Liver (tissue), 7 donors: ENCODE measurements at regions not wholly inside any gene's neighbourhood (a gene's known extent, or its start where the extent isn't known, plus 50 kb on each side); places are given as distances from the start of the nearest gene placed in this dataset.
"Not testable (repeated sequence)": the region's sequence is repeated elsewhere in the genome, so short reads cannot be mapped to it uniquely, and the experiment has no call there.

ENCODE experiments used
- DNase-seq: peaks from one replicate; pipeline ENCODE4 v3.0.0-alpha.2; 2017; ENCODE audit warnings: low spot score
- H3K27ac ChIP-seq, 2 donors: one replicate each; pipeline ENCODE4 v1.7.0; 2013; ENCODE audit warnings: inconsistent platforms in 2 of 2, low read length in 2 of 2, control low read depth in 1 of 2, low read depth in 1 of 2, mild to moderate bottlenecking in 1 of 2
- H3K27me3 ChIP-seq, 4 donors: one replicate each; pipeline versions ENCODE4 v1.6.1 to v1.7.0; 2013; ENCODE audit warnings: low read length in 3 of 4, inconsistent platforms in 1 of 4, mild to moderate bottlenecking in 1 of 4, moderate library complexity in 1 of 4; ENCODE audit not compliant: control insufficient read depth in 4 of 4, insufficient read depth in 4 of 4
- H3K36me3 ChIP-seq, 4 donors: one replicate each; pipeline versions ENCODE4 v1.6.1 to v1.7.0; 2013; ENCODE audit warnings: low read length in 3 of 4, mild to moderate bottlenecking in 3 of 4, low read depth in 1 of 4, moderate library complexity in 1 of 4; ENCODE audit not compliant: control insufficient read depth in 4 of 4, insufficient read depth in 3 of 4
- H3K4me1 ChIP-seq, 4 donors: one replicate each; pipeline versions ENCODE4 v1.6.1 to v1.7.0; 2013; ENCODE audit warnings: low read length in 3 of 4, mild to moderate bottlenecking in 3 of 4, moderate library complexity in 1 of 4; ENCODE audit not compliant: control insufficient read depth in 4 of 4, insufficient read depth in 4 of 4
- H3K4me3 ChIP-seq, 3 donors: one replicate each; pipeline versions ENCODE4 v1.6.1 to v1.7.0; 2013; ENCODE audit warnings: low read length in 3 of 3, control low read depth in 1 of 3, low read depth in 1 of 3, mild to moderate bottlenecking in 1 of 3
- H3K9ac ChIP-seq, 2 donors: one replicate each; pipeline ENCODE4 v1.7.0; 2013; ENCODE audit warnings: low read length in 2 of 2, mild to moderate bottlenecking in 2 of 2, moderate library complexity in 2 of 2, control low read depth in 1 of 2, low read depth in 1 of 2
- H3K9me3 ChIP-seq, 4 donors: one replicate each; pipeline versions ENCODE4 v1.6.1 to v1.7.0; 2013; ENCODE audit warnings: low read length in 3 of 4; ENCODE audit not compliant: control insufficient read depth in 4 of 4
- EGR1 ChIP-seq, 2 donors: IDR thresholded peaks; 2 replicates each; pipeline ENCODE4 v1.6.1; 2016 to 2018; ENCODE audit warnings: antibody characterized with exemption in 2 of 2, low read depth in 2 of 2
- FOXA1 ChIP-seq: IDR thresholded peaks from 2 replicates; pipeline ENCODE4 v1.6.1; 2016; ENCODE audit warnings: antibody characterized with exemption
- FOXA2 ChIP-seq: IDR thresholded peaks from 2 replicates; pipeline ENCODE4 v1.6.1; 2016; ENCODE audit warnings: antibody characterized with exemption
- GABPA ChIP-seq, 2 donors: IDR thresholded peaks in 1 of 2; conservative IDR thresholded peaks in 1 of 2; 2 replicates each; pipeline ENCODE4 v1.6.1; 2016; ENCODE audit warnings: antibody characterized with exemption in 2 of 2, mild to moderate bottlenecking in 1 of 2, moderate library complexity in 1 of 2
- HNF4G ChIP-seq: IDR thresholded peaks from 2 replicates; pipeline ENCODE4 v1.6.1; 2016; ENCODE audit warnings: antibody characterized with exemption
- JUND ChIP-seq, 2 donors: IDR thresholded peaks; 2 replicates each; pipeline ENCODE4 v1.6.1; 2016; ENCODE audit warnings: antibody characterized with exemption in 2 of 2
- MAX ChIP-seq: IDR thresholded peaks from 2 replicates; pipeline ENCODE4 v1.6.1; 2016; ENCODE audit warnings: antibody characterized with exemption
- NR2F2 ChIP-seq: IDR thresholded peaks from 2 replicates; pipeline ENCODE4 v1.6.1; 2016; ENCODE audit warnings: antibody characterized with exemption
- RAD21 ChIP-seq, 2 donors: IDR thresholded peaks; 2 replicates each; pipeline ENCODE4 v1.6.1; 2016; ENCODE audit warnings: antibody characterized with exemption in 2 of 2, mild to moderate bottlenecking in 2 of 2
- REST ChIP-seq: IDR thresholded peaks from 2 replicates; pipeline ENCODE4 v1.6.1; 2016; ENCODE audit warnings: antibody characterized with exemption, mild to moderate bottlenecking
- RXRA ChIP-seq, 2 donors: IDR thresholded peaks; 2 replicates each; pipeline ENCODE4 v1.6.1; 2017 to 2018; ENCODE audit warnings: antibody characterized with exemption in 2 of 2, mild to moderate bottlenecking in 1 of 2
- SP1 ChIP-seq: IDR thresholded peaks from 2 replicates; pipeline ENCODE4 v1.6.1; 2018; ENCODE audit warnings: antibody characterized with exemption, mild to moderate bottlenecking
- YY1 ChIP-seq: IDR thresholded peaks from 2 replicates; pipeline ENCODE4 v1.6.1; 2016; ENCODE audit warnings: antibody characterized with exemption, mild to moderate bottlenecking
- WGBS: extraction: QIAGEN DNeasy Blood & Tissue Kit; methylation state at CpG from one replicate; pipeline ENCODE4 v1.1.7; 2013; 5-methylcytosine and 5-hydroxymethylcytosine counted together
- TF ChIP-seq, protein P1 (sequence below): IDR thresholded peaks from 2 replicates; pipeline ENCODE4 v1.6.1; 2016; ENCODE audit warnings: antibody characterized with exemption
- TF ChIP-seq, protein P2 (sequence below): IDR thresholded peaks from 2 replicates; pipeline ENCODE4 v1.6.1; 2016; ENCODE audit warnings: antibody characterized with exemption
- donor health status: healthy.
- donor health status: healthy.
- donor health status: healthy.
- donor health status: healthy.

GRCh38 chr17:74139120-74139519 lies 64.4 kb upstream of the RPL38 start (continued):
- TF ChIP-seq, protein P1, sequence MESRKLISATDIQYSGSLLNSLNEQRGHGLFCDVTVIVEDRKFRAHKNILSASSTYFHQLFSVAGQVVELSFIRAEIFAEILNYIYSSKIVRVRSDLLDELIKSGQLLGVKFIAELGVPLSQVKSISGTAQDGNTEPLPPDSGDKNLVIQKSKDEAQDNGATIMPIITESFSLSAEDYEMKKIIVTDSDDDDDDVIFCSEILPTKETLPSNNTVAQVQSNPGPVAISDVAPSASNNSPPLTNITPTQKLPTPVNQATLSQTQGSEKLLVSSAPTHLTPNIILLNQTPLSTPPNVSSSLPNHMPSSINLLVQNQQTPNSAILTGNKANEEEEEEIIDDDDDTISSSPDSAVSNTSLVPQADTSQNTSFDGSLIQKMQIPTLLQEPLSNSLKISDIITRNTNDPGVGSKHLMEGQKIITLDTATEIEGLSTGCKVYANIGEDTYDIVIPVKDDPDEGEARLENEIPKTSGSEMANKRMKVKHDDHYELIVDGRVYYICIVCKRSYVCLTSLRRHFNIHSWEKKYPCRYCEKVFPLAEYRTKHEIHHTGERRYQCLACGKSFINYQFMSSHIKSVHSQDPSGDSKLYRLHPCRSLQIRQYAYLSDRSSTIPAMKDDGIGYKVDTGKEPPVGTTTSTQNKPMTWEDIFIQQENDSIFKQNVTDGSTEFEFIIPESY, result no peak
- TF ChIP-seq RXRA (IDR thresholded peaks at IDR 0.05) (no peak), MAX (no peak), NR2F2 (no peak), RAD21 (IDR thresholded peaks at IDR 0.05) (no peak), GABPA (IDR thresholded peaks at IDR 0.05 in 1 of 2, conservative IDR thresholded peaks at IDR 0.05 in 1 of 2) (no peak), SP1 (no peak)

DNA sequence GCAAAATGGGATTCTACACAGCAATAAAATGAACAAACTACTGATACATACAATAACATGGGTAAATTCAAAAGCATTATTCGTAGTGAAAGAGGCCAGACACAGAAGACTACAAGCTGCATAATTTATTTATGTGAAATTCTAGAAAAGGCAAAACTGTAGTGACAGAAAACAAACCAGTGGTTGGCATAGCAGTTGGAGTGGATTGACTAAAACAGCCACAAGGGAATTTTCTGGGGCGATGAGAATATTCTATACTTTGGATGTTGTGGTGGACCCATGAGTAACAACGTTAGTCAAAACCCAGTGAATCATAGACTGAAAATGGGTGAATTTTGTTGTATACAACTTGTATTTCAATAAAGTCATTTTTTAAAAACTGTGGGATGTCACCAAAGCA lies 63.2 kb upstream of the RPL38 start:
- TF ChIP-seq YY1 (no peak), JUND (IDR thresholded peaks at IDR 0.05) (no peak), NR2F2 (no peak), FOXA2 (no peak), RXRA (IDR thresholded peaks at IDR 0.05) (no peak), HNF4G (no peak), REST (no peak), GABPA (IDR thresholded peaks at IDR 0.05 in 1 of 2, conservative IDR thresholded peaks at IDR 0.05 in 1 of 2) (no peak), EGR1 (IDR thresholded peaks at IDR 0.05; ENCODE audit: low read depth in 2 of 2) (no peak), FOXA1 (no peak), MAX (no peak)
- peaks cover 4 to 32% (median 12%) of the 10 kb centered on the region in 4 donors for H3K9me3 ChIP-seq
- no peaks in the 10 kb centered on the region for H3K36me3 ChIP-seq
- H3K4me1 ChIP-seq, result no peaks in the 10 kb centered on the region
- no peak overlapping the region for H3K9ac ChIP-seq
- peaks cover 0 to 6% (median under 1%) of the 10 kb centered on the region in 4 donors for H3K27me3 ChIP-seq
- 71% methylated on average over 3 of the region's 3 CpGs for WGBS
- H3K4me3 ChIP-seq, result no peak overlapping the region
- no peak for DNase-seq
- H3K27ac ChIP-seq, result no peak overlapping the region

- Histone ChIP-seq H3K27me3 (peaks cover 0 to 6% (median under 1%) of the 10 kb centered on the region in 4 donors), H3K36me3 (no peaks in the 10 kb centered on the region), H3K9me3 (peaks cover 4 to 32% (median 12%) of the 10 kb centered on the region in 4 donors), H3K27ac (no peak overlapping the region), H3K4me3 (no peak overlapping the region), H3K9ac (no peak overlapping the region), H3K4me1 (no peaks in the 10 kb centered on the region)
- TF ChIP-seq HNF4G, result no peak
- TF ChIP-seq JUND (IDR thresholded peaks at IDR 0.05), result no peak
- no peak for TF ChIP-seq MAX
- no peak for TF ChIP-seq SP1
- TF ChIP-seq FOXA1, result no peak
- TF ChIP-seq EGR1 (IDR thresholded peaks at IDR 0.05; ENCODE audit: low read depth in 2 of 2), result no peak
- TF ChIP-seq, protein P2, sequence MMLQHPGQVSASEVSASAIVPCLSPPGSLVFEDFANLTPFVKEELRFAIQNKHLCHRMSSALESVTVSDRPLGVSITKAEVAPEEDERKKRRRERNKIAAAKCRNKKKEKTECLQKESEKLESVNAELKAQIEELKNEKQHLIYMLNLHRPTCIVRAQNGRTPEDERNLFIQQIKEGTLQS, result no peak
- TF ChIP-seq FOXA2, result no peak
- no peak for DNase-seq
Observed at GRCh38 chr17:74141612-74142011, 61.9 kb upstream of the RPL38 start.

DNA sequence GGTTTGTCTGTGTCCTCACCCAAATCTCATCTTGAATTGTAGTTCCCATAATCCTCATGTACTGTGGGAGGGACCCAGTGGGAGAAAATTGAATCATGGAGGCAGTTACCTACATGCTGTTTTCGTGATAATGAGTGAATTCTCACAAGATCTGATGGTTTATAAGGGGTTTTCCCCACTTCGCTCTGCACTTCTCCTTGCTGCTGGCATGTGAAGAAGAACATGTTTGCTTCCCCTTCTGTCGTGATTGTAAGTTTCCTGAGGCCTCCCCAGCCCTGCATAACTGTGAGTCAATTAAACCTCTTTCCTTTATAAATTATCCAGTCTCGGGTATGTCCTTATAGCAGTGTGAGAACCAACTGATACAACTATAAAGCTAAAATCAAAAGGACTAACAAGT lies 60.2 kb upstream of the RPL38 start:
- H3K4me3 ChIP-seq, result peak overlapping the region in 1 of 3 donors; percentile 18
- WGBS, result 70% methylated on average over 4 of the region's 4 CpGs
- not testable (repeated sequence) for H3K36me3 ChIP-seq, DNase-seq, H3K9ac ChIP-seq, H3K27me3 ChIP-seq, H3K4me1 ChIP-seq, H3K27ac ChIP-seq
- peaks cover 4 to 32% (median 12%) of the 10 kb centered on the region in 4 donors for H3K9me3 ChIP-seq
